IMR-90 (cell line): ENCODE measurements at regions not wholly inside any gene's neighbourhood (a gene's known extent, or its start where the extent isn't known, plus 50 kb on each side); places are given as distances from the start of the nearest gene placed in this dataset.

Source experiments
- ATAC-seq: fragments of 200-7000 bp; cut with Tn5 transposase; 2 replicates; pipeline ENCODE4 v1.9.1; 2020; ENCODE audit warnings: low read depth, mild to moderate bottlenecking, moderate library complexity
- BruUV-seq: library from RNA; stranded (reverse); fragments of 400-500 nt; replicated peaks from 2 replicates; lab custom pipeline; 2021; lab: Mats Ljungman, UMichigan
- CTCF ChIA-PET: fragments of 300-600 bp; formaldehyde crosslinking; extraction: SDS; loops from one replicate; lab custom pipeline; 2021; ENCODE audit warnings: antibody characterized with exemption; lab: Yijun Ruan, JAX
- POLR2A ChIA-PET: fragments of 300-600 bp; sonication (Branson Sonifier 250); formaldehyde crosslinking; loops from one replicate; lab custom pipeline; 2022; ENCODE audit warnings: antibody characterized with exemption; ENCODE audit not compliant: unreplicated experiment; lab: Charles Lee
- DNase-seq: peaks from one replicate; pipeline ENCODE4 v3.0.0; 2013
- H2AFZ ChIP-seq: replicated peaks from 2 replicates; pipeline ENCODE3; 2013; ENCODE audit warnings: low read length, mild to moderate bottlenecking; ENCODE audit not compliant: poor library complexity
- H2AK5ac ChIP-seq: 2 replicates; pipeline ENCODE4 v1.6.1; 2013; ENCODE audit warnings: low read depth, low read length, inconsistent platforms
- H2AK9ac ChIP-seq: replicated peaks from 2 replicates; pipeline ENCODE3; 2013; ENCODE audit warnings: mild to moderate bottlenecking, low read depth, low read length, moderate library complexity; ENCODE audit not compliant: poor library complexity
- H2BK120ac ChIP-seq: 2 replicates; pipeline ENCODE4 v1.6.1; 2013; ENCODE audit warnings: low read depth, low read length, inconsistent platforms
- H2BK15ac ChIP-seq: 3 replicates; pipeline ENCODE4 v1.6.1; 2013; ENCODE audit warnings: low read depth, low read length, inconsistent platforms
- H2BK20ac ChIP-seq: 2 replicates; pipeline ENCODE4 v1.6.1; 2013; ENCODE audit warnings: low read depth, mild to moderate bottlenecking, inconsistent platforms, low read length, moderate library complexity
- H2BK5ac ChIP-seq: 2 replicates; pipeline ENCODE4 v1.6.1; 2013; ENCODE audit warnings: mild to moderate bottlenecking, low read depth, low read length, inconsistent platforms; ENCODE audit not compliant: poor library complexity, severe bottlenecking
- H3K14ac ChIP-seq: replicated peaks from 2 replicates; pipeline ENCODE4 v1.6.1; 2013; ENCODE audit warnings: low read depth, low read length, inconsistent platforms
- H3K18ac ChIP-seq: 2 replicates; pipeline ENCODE4 v1.6.1; 2013; ENCODE audit warnings: low read depth, low read length, control low read depth
- H3K23ac ChIP-seq: 2 replicates; pipeline ENCODE4 v1.6.1; 2013; ENCODE audit warnings: low read depth, low read length, inconsistent platforms
- H3K27ac ChIP-seq: 2 replicates; pipeline ENCODE4 v1.5.1; 2013; ENCODE audit warnings: mild to moderate bottlenecking, control low read depth, low read length; ENCODE audit not compliant: insufficient read depth
- H3K27me3 ChIP-seq: 2 replicates; pipeline ENCODE4 v1.6.1; 2013; ENCODE audit warnings: low read length; ENCODE audit not compliant: control insufficient read depth, insufficient read depth
- H3K36me3 ChIP-seq: 2 replicates; pipeline ENCODE4 v1.6.1; 2013; ENCODE audit warnings: low read length, mixed read lengths; ENCODE audit not compliant: control insufficient read depth, insufficient read depth
- H3K4ac ChIP-seq: 2 replicates; pipeline ENCODE4 v1.6.1; 2013; ENCODE audit warnings: low read depth, low read length, inconsistent platforms
- H3K4me1 ChIP-seq: 2 replicates; pipeline ENCODE4 v1.6.1; 2013; ENCODE audit warnings: low read length, mixed read lengths; ENCODE audit not compliant: control insufficient read depth, insufficient read depth
- H3K4me2 ChIP-seq: 2 replicates; pipeline ENCODE4 v1.6.1; 2013; ENCODE audit warnings: low read depth, mild to moderate bottlenecking, control low read depth, low read length, moderate library complexity
- H3K4me3 ChIP-seq: 2 replicates; pipeline ENCODE4 v1.5.1; 2013; ENCODE audit warnings: low read depth, mild to moderate bottlenecking, control low read depth, low read length, moderate library complexity; ENCODE audit not compliant: insufficient read depth
- H3K56ac ChIP-seq: 2 replicates; pipeline ENCODE4 v1.6.1; 2013; ENCODE audit warnings: low read length, inconsistent platforms; ENCODE audit not compliant: insufficient read depth; ENCODE audit errors: extremely low read depth
- H3K79me1 ChIP-seq, 2 experiments: 2 replicates each; pipeline ENCODE4 v1.6.1; 2013; ENCODE audit warnings: low read length in 2 of 2, inconsistent platforms in 1 of 2, low read depth in 1 of 2
- H3K9ac ChIP-seq: 2 replicates; pipeline ENCODE4 v1.6.1; 2013; ENCODE audit warnings: low read depth, low read length, control low read depth
- H3K9me1 ChIP-seq: 2 replicates; pipeline ENCODE4 v1.6.1; 2013; ENCODE audit warnings: low read length, inconsistent platforms; ENCODE audit not compliant: insufficient read depth
- H3K9me3 ChIP-seq: 2 replicates; pipeline ENCODE4 v1.6.1; 2013; ENCODE audit warnings: low read length; ENCODE audit not compliant: control insufficient read depth, insufficient read depth
- H4K20me1 ChIP-seq: 2 replicates; pipeline ENCODE4 v1.6.1; 2013; ENCODE audit warnings: low read length, inconsistent platforms; ENCODE audit not compliant: insufficient read depth
- H4K5ac ChIP-seq: 2 replicates; pipeline ENCODE4 v1.6.1; 2013; ENCODE audit warnings: mild to moderate bottlenecking, low read depth, low read length, control low read depth
- H4K8ac ChIP-seq, 2 experiments: 2 replicates each; pipeline ENCODE4 v1.6.1; 2013; ENCODE audit warnings: low read depth in 2 of 2, low read length in 2 of 2, control low read depth in 1 of 2, inconsistent platforms in 1 of 2
- H4K91ac ChIP-seq: 2 replicates; pipeline ENCODE4 v1.6.1; 2013; ENCODE audit warnings: low read depth, low read length, inconsistent platforms; ENCODE audit not compliant: insufficient read depth
- CEBPB ChIP-seq: IDR thresholded peaks from 2 replicates; pipeline ENCODE4 v1.6.1; 2012; ENCODE audit warnings: low read depth, low read length, improper control_type of control experiment
- ELK1 ChIP-seq: fragments of 150-350 bp; IDR thresholded peaks from 2 replicates; pipeline ENCODE4 v1.6.1; 2016; ENCODE audit warnings: low read depth, mild to moderate bottlenecking, low read length, moderate library complexity, borderline replicate concordance
- MAFK ChIP-seq: IDR thresholded peaks from 2 replicates; pipeline ENCODE4 v1.6.1; 2012; ENCODE audit warnings: low read depth, low read length, improper control_type of control experiment
- MXI1 ChIP-seq: IDR thresholded peaks from 2 replicates; pipeline ENCODE4 v1.6.1; 2012; ENCODE audit warnings: low read depth, mild to moderate bottlenecking, low read length, moderate library complexity, borderline replicate concordance
- POLR2A ChIP-seq: IDR thresholded peaks from 2 replicates; pipeline ENCODE4 v1.6.1; 2012; ENCODE audit warnings: mild to moderate bottlenecking, low read depth, low read length
- dilution Hi-C: fragments of 300-500 bp; cut with HindIII; formaldehyde crosslinking; loops from one replicate; pipeline ENCODE4 v1.14.3; 2018; ENCODE audit warnings: low sequenced_read_pairs; ENCODE audit not compliant: unreplicated experiment
- in situ Hi-C: fragments of 300-500 bp; cut with MboI; formaldehyde crosslinking; loops from 3 replicates; pipeline ENCODE4 v1.14.3; 2019; ENCODE audit warnings: low sequenced_read_pairs, inconsistent platforms, mixed read lengths
- intact Hi-C: fragments of 100-400 bp; cut with micrococcal nuclease; formaldehyde crosslinking; loops from 2 replicates; pipeline ENCODE4 v1.10.0; 2022

DNA sequence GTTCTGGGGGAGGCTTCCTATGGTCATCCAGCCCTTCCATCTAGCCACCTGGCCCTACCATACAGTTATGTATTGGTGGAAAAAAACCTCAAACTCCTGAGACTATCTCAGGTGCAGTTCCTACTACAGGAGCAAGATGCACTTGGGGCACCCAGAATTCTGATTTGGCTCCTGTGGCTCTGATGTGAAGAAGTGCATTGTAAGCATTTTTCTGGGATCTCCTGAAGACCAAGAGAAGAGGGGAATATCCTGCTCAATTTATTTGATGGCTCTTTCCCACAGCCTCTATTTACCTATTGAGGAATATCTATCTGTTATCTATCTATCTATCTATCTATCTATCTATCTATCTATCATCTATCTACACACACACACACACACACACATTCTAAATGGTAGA is 1981.5 kb downstream of the TP53TG3F start:
- dilution Hi-C loops (no loop called here), intact Hi-C loops (no loop called here), in situ Hi-C loops (loop anchor here (10.0 kb wide), 1 partner anchor 184 kb away; no protein-coding TSS in a partner anchor)
- BruUV-seq = no TSS peak
- Histone ChIP-seq H3K36me3 (no peaks in the 10 kb centered on the region), H3K9me3 (peaks cover 14% of the 10 kb centered on the region), H3K27me3 (no peaks in the 10 kb centered on the region), H3K4me1 (no peaks in the 10 kb centered on the region), H2BK120ac (no peak overlapping the region), H2AFZ (no peak overlapping the region), H3K23ac (no peak overlapping the region), H2BK5ac (no peak overlapping the region), H3K9ac (no peak overlapping the region), H3K9me1 (no peaks in the 10 kb centered on the region), H4K5ac (no peak overlapping the region), H4K8ac (no peak overlapping the region), H3K4ac (no peak overlapping the region), H4K91ac (no peak overlapping the region), H3K4me3 (no peak overlapping the region), H3K27ac (no peak overlapping the region), H2BK15ac (no peak overlapping the region), H3K4me2 (no peak overlapping the region), H3K79me1 (no peaks in the 10 kb centered on the region), H2AK9ac (no peak overlapping the region), H4K20me1 (no peaks in the 10 kb centered on the region), H3K18ac (no peak overlapping the region), H3K56ac (no peak overlapping the region), H2BK20ac (no peak overlapping the region), H3K14ac (no peak overlapping the region), H2AK5ac (no peak overlapping the region)
- DNase-seq (no peak), ATAC-seq (no peak)
- POLR2A ChIA-PET = no interaction called here
- CTCF ChIA-PET = no interaction called here
- TF ChIP-seq MAFK = peak; percentile 83
- TF ChIP-seq MXI1 = no peak
- TF ChIP-seq POLR2A = no peak
- TF ChIP-seq ELK1 = no peak
- TF ChIP-seq CEBPB = no peak
